MM.1S (cell line): ENCODE measurements at regions not wholly inside any gene's neighbourhood (a gene's known extent, or its start where the extent isn't known, plus 50 kb on each side); places are given as distances from the start of the nearest gene placed in this dataset.

Source experiments
- CTCF ChIP-seq: fragments of 300-600 bp; sonication (generic); IDR thresholded peaks from 2 replicates; pipeline ENCODE4 v1.5.1; 2016; ENCODE audit warnings: antibody characterized with exemption, low read length, mixed read lengths
- EZH2 ChIP-seq: fragments of 300-600 bp; sonication (generic); optimal IDR thresholded peaks from 2 replicates; pipeline ENCODE3; 2017; ENCODE audit warnings: low read depth, mild to moderate bottlenecking, antibody characterized with exemption, low read length, mixed read lengths

- no peak for TF ChIP-seq CTCF
- TF ChIP-seq EZH2 = no peak
These were observed 563.9 kb upstream of the ADARB2 start for GRCh38 chr10:2301227-2301626.
